Skin epidermis (tissue), 12 donors: ENCODE measurements at regions not wholly inside any gene's neighbourhood (a gene's known extent, or its start where the extent isn't known, plus 50 kb on each side); places are given as distances from the start of the nearest gene placed in this dataset.
"Not testable (repeated sequence)": the region's sequence is repeated elsewhere in the genome, so short reads cannot be mapped to it uniquely, and the experiment has no call there.

Experiments used
- H3K27ac ChIP-seq, 21 experiments: fragments of 200-600 bp; sonication (generic) in 11 of 21; one replicate each; pipeline ENCODE4 v1.5.0; 2020; ENCODE audit warnings: mild to moderate bottlenecking in 3 of 21, inconsistent platforms in 2 of 21, moderate library complexity in 2 of 21
- H3K4me3 ChIP-seq, 7 experiments: fragments of 200-600 bp; sonication (generic) in 2 of 7; one replicate each; pipeline ENCODE4 v1.5.0; 2020; ENCODE audit warnings: inconsistent platforms in 2 of 7, mild to moderate bottlenecking in 2 of 7, moderate library complexity in 1 of 7

GRCh38 chr20:48348022-48348421 is 479.8 kb downstream of the PREX1 start:
- Histone ChIP-seq H3K27ac (no peak overlapping the region), H3K4me3 (no peak overlapping the region)

GRCh38 chr20:48342822-48343513 is 484.8 kb downstream of the PREX1 start:
- Histone ChIP-seq H3K4me3 (no peak overlapping the region), H3K27ac (no peak overlapping the region)

- Histone ChIP-seq H3K27ac (no peak overlapping the region), H3K4me3 (no peak overlapping the region)
These were observed 486.9 kb downstream of the PREX1 start for GRCh38 chr20:48340883-48341281.

- H3K4me3 ChIP-seq, result no peak overlapping the region
- H3K27ac ChIP-seq, result no peak overlapping the region
These were observed 487.6 kb downstream of the PREX1 start for GRCh38 chr20:48339986-48340882.

GRCh38 chr20:48339190-48339985 is 488.4 kb downstream of the PREX1 start:
- no peak overlapping the region for H3K27ac ChIP-seq
- H3K4me3 ChIP-seq, result no peak overlapping the region

- no peak overlapping the region for H3K4me3 ChIP-seq
- H3K27ac ChIP-seq, result no peak overlapping the region
These were observed 489.1 kb downstream of the PREX1 start for GRCh38 chr20:48338717-48339116.

- Histone ChIP-seq H3K27ac (no peak overlapping the region), H3K4me3 (no peak overlapping the region)
These were observed 491.2 kb downstream of the PREX1 start for GRCh38 chr20:48336597-48336996.

GRCh38 chr20:48335308-48336050 is 492.3 kb downstream of the PREX1 start:
- Histone ChIP-seq H3K4me3 (no peak overlapping the region), H3K27ac (no peak overlapping the region)

GRCh38 chr20:48333707-48334106 is 494.1 kb downstream of the PREX1 start:
- H3K27ac ChIP-seq, result no peak overlapping the region
- no peak overlapping the region for H3K4me3 ChIP-seq

- H3K4me3 ChIP-seq, result no peak overlapping the region
- H3K27ac ChIP-seq, result no peak overlapping the region
These were observed 495.2 kb downstream of the PREX1 start for GRCh38 chr20:48332555-48332954.

GRCh38 chr20:48331518-48332286 is 496.1 kb downstream of the PREX1 start:
- H3K4me3 ChIP-seq, result no peak overlapping the region
- H3K27ac ChIP-seq, result no peak overlapping the region

GRCh38 chr20:48329676-48330664 is 497.8 kb downstream of the PREX1 start:
- no peak overlapping the region for H3K4me3 ChIP-seq
- H3K27ac ChIP-seq, result no peak overlapping the region

- Histone ChIP-seq H3K27ac (no peak overlapping the region), H3K4me3 (no peak overlapping the region)
These were observed 498.7 kb downstream of the PREX1 start for GRCh38 chr20:48329031-48329615.

GRCh38 chr20:48327848-48328247 is 500.0 kb downstream of the PREX1 start:
- H3K4me3 ChIP-seq, H3K27ac ChIP-seq: not testable (repeated sequence)

GRCh38 chr20:48326868-48327267 is 500.9 kb downstream of the PREX1 start:
- H3K4me3 ChIP-seq, result no peak overlapping the region
- no peak overlapping the region for H3K27ac ChIP-seq

- H3K4me3 ChIP-seq, result no peak overlapping the region
- no peak overlapping the region for H3K27ac ChIP-seq
These were observed 501.4 kb downstream of the PREX1 start for GRCh38 chr20:48326434-48326691.

GRCh38 chr20:48325656-48326433 is 502.0 kb downstream of the PREX1 start:
- no peak overlapping the region for H3K4me3 ChIP-seq
- H3K27ac ChIP-seq, result no peak overlapping the region
